Neural crest cell (in vitro differentiated cells): ENCODE measurements at regions not wholly inside any gene's neighbourhood (a gene's known extent, or its start where the extent isn't known, plus 50 kb on each side); places are given as distances from the start of the nearest gene placed in this dataset.

Experiments used
- DNase-seq: peaks from one replicate; pipeline ENCODE4 v3.0.0; 2021; ENCODE audit warnings: low read depth, mixed read lengths, low spot score
- H3K27ac Mint-ChIP-seq: one replicate; pipeline ENCODE4 v1.8.0; 2021; ENCODE audit warnings: mild to moderate bottlenecking, mixed read lengths; ENCODE audit not compliant: unreplicated experiment
- H3K27me3 Mint-ChIP-seq: 2 replicates; pipeline ENCODE4 v1.8.0; 2021; ENCODE audit warnings: low read depth, mild to moderate bottlenecking, mixed read lengths
- H3K36me3 Mint-ChIP-seq: 2 replicates; pipeline ENCODE4 v1.8.0; 2021; ENCODE audit warnings: low read depth, mild to moderate bottlenecking, mixed read lengths
- H3K4me1 Mint-ChIP-seq: 2 replicates; pipeline ENCODE4 v1.8.0; 2021; ENCODE audit warnings: mixed read lengths
- H3K4me3 Mint-ChIP-seq: one replicate; pipeline ENCODE4 v1.8.0; 2021; ENCODE audit warnings: mild to moderate bottlenecking, mixed read lengths
- H3K9me3 Mint-ChIP-seq: 2 replicates; pipeline ENCODE4 v1.8.0; 2021; ENCODE audit warnings: mixed read lengths
- CTCF ChIP-seq: fragments of 200-600 bp; sonication (generic); conservative IDR thresholded peaks from 2 replicates; pipeline ENCODE4 v1.5.0; 2021; ENCODE audit warnings: antibody characterized with exemption, mild to moderate bottlenecking

DNA sequence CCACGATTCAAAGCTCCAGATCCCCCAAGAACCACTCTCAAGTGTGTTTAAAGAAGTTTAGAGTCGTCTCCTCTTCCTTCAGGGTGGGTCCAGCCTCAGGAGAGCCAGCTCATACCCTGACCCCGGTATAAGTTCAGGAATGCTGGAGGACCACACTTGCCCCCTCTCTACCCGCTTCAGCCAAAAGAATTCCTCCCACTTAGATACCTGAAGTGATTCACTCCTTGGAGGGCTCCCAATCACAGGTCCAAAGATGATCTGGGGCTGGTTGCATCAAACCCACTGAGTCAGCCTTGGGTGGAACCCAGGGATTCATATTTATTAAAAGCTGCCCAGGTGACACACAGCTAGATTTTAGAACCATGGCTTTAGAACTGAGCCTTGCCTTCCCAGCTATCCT is 133.5 kb upstream of the PARP11 start:
- no peak for TF ChIP-seq CTCF
- H3K36me3 Mint-ChIP-seq: no peaks in the 10 kb centered on the region
- no peak for DNase-seq
- H3K4me1 Mint-ChIP-seq: peaks cover 3% of the 10 kb centered on the region
- no peak overlapping the region for H3K27ac Mint-ChIP-seq
- H3K27me3 Mint-ChIP-seq: no peaks in the 10 kb centered on the region
- H3K4me3 Mint-ChIP-seq: no peak overlapping the region
- no peaks in the 10 kb centered on the region for H3K9me3 Mint-ChIP-seq

DNA sequence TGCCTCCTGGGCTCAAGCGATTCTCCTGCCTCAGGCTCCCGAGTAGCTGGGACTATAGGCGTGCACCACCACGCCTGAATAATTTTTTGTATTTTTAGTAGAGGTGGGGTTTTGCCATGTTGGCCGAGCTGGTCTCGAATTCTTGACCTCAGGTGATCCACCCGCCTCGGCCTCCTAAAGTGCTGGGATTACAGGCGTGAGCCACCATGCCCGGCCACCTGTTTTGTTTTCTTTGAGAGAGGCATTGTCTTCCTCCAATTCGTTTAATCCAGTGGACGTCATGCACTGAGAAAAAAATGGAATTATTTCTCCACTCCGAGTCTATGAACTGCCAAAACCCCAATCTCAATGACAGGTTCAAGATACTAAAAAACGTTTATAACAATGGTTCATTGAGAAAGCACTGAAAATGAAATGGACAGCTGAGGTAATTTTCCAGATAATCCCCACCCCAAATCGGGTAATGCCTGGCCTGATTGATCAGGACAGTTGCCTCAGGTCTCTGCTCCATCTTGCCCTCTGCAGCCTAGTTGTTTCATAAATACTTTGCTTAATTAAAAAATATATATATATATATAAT is 132.7 kb upstream of the PARP11 start:
- Mint-ChIP-seq H3K4me1 (peaks cover 3% of the 10 kb centered on the region), H3K4me3 (no peak overlapping the region), H3K36me3 (peaks cover 3% of the 10 kb centered on the region), H3K27me3 (no peaks in the 10 kb centered on the region), H3K9me3 (peaks cover 3% of the 10 kb centered on the region), H3K27ac (no peak overlapping the region)
- DNase-seq: no peak
- no peak for TF ChIP-seq CTCF

- peaks cover 7% of the 10 kb centered on the region for H3K9me3 Mint-ChIP-seq
- H3K36me3 Mint-ChIP-seq: peaks cover 5% of the 10 kb centered on the region
- no peak overlapping the region for H3K4me3 Mint-ChIP-seq
- no peaks in the 10 kb centered on the region for H3K4me1 Mint-ChIP-seq
- no peak for DNase-seq
- H3K27me3 Mint-ChIP-seq: no peaks in the 10 kb centered on the region
- no peak for TF ChIP-seq CTCF
- no peak overlapping the region for H3K27ac Mint-ChIP-seq
Observed at GRCh38 chr12:4003576-4003975, 130.4 kb upstream of the PARP11 start.

DNA sequence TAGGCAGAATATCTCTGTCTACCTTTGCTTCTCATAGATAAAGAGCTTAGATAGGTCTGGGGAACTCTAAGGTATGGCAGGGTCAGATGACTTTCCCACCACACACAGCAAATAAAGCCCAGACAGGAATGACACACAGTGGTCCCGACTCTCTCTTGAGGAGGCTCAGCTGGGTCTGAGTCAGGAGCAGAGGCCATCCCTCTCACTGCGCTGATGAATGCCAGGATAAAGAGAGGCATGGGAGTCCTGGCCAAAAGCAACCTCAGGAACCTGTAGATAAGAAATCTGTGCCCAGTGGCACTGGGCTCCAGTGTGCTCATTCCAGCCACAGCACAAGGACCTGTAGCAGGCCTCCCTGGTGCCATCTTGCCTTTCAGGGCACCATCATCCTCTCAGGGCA is 129.4 kb upstream of the PARP11 start:
- no peak overlapping the region for H3K27ac Mint-ChIP-seq
- peaks cover 7% of the 10 kb centered on the region for H3K9me3 Mint-ChIP-seq
- H3K27me3 Mint-ChIP-seq: no peaks in the 10 kb centered on the region
- TF ChIP-seq CTCF: no peak
- no peak overlapping the region for H3K4me3 Mint-ChIP-seq
- no peak for DNase-seq
- no peaks in the 10 kb centered on the region for H3K4me1 Mint-ChIP-seq
- peaks cover 5% of the 10 kb centered on the region for H3K36me3 Mint-ChIP-seq

DNA sequence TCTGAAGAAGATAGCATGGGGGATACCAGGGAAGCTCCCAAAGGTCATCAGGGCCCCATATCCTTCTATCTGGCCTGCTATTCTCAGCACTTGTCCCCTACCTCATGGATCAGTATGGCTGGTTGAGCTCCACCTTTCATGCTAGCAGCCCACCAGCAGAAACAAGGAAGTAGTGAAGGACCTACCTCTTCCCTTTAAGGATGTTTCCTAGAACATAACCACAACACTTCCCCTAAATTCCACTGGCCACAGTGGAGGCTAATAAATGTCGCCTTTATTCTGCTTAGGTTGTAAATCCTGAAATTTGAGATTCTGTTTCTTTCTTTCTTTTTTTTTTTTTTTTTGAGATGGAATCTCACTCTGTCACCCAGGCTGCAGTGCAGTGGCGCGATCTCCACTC is 128.6 kb upstream of the PARP11 start:
- H3K27me3 Mint-ChIP-seq: no peaks in the 10 kb centered on the region
- H3K4me1 Mint-ChIP-seq: no peaks in the 10 kb centered on the region
- TF ChIP-seq CTCF: no peak
- no peak overlapping the region for H3K27ac Mint-ChIP-seq
- peaks cover 7% of the 10 kb centered on the region for H3K9me3 Mint-ChIP-seq
- H3K4me3 Mint-ChIP-seq: no peak overlapping the region
- no peak for DNase-seq
- H3K36me3 Mint-ChIP-seq: peaks cover 5% of the 10 kb centered on the region

DNA sequence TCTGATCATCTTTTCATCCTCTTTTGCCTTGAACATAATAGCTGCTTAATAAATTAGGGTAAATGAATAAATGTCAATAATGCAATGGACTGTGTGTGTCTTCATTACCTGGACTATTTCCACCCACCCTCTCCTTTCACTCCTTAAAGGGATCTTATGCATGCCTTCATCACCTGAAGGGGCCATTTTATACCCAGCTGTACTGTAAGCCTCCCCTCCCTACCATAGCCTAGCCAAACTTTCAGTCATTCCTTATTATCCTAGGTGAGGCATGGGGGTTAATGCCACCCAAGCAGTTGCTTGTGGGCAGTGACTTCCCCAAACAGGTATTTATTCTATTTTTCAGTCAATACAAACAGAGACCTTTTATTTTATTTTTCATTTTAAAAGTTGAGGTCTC is 127.8 kb upstream of the PARP11 start:
- H3K9me3 Mint-ChIP-seq: peaks cover 7% of the 10 kb centered on the region

More for the DNA sequence above, 127.8 kb upstream of the PARP11 start:
- no peak for TF ChIP-seq CTCF
- no peak overlapping the region for H3K4me3 Mint-ChIP-seq
- H3K27me3 Mint-ChIP-seq: no peaks in the 10 kb centered on the region
- peaks cover 5% of the 10 kb centered on the region for H3K36me3 Mint-ChIP-seq
- H3K27ac Mint-ChIP-seq: no peak overlapping the region
- DNase-seq: no peak
- no peaks in the 10 kb centered on the region for H3K4me1 Mint-ChIP-seq
